Glutamatergic neuron (in vitro differentiated cells): ENCODE measurements at regions not wholly inside any gene's neighbourhood (a gene's known extent, or its start where the extent isn't known, plus 50 kb on each side); places are given as distances from the start of the nearest gene placed in this dataset.

Experiments used
- DNase-seq: peaks from one replicate; pipeline ENCODE4 v3.0.0; 2022
- H3K27ac Mint-ChIP-seq: one replicate; pipeline ENCODE4 v1.8.0; 2020; ENCODE audit warnings: mild to moderate bottlenecking, mixed read lengths, inconsistent platforms; ENCODE audit not compliant: unreplicated experiment
- H3K27me3 Mint-ChIP-seq: one replicate; pipeline ENCODE4 v1.8.0; 2020; ENCODE audit warnings: mild to moderate bottlenecking, moderate library complexity, mixed read lengths, inconsistent platforms; ENCODE audit not compliant: unreplicated experiment
- H3K36me3 Mint-ChIP-seq: one replicate; pipeline ENCODE4 v1.8.0; 2020; ENCODE audit warnings: mild to moderate bottlenecking, mixed read lengths, inconsistent platforms; ENCODE audit not compliant: unreplicated experiment
- H3K4me1 Mint-ChIP-seq: one replicate; pipeline ENCODE4 v1.8.0; 2020; ENCODE audit warnings: mild to moderate bottlenecking, low read depth, mixed read lengths, inconsistent platforms; ENCODE audit not compliant: unreplicated experiment
- H3K4me3 Mint-ChIP-seq: one replicate; pipeline ENCODE4 v1.8.0; 2020; ENCODE audit warnings: mild to moderate bottlenecking, mixed read lengths, inconsistent platforms; ENCODE audit not compliant: unreplicated experiment
- H3K9me3 Mint-ChIP-seq: one replicate; pipeline ENCODE4 v1.8.0; 2020; ENCODE audit warnings: mild to moderate bottlenecking, moderate library complexity, mixed read lengths, inconsistent platforms; ENCODE audit not compliant: unreplicated experiment
- CTCF ChIP-seq: fragments of 200-600 bp; sonication (generic); IDR thresholded peaks from one replicate; pipeline ENCODE4 v1.5.0; 2021; ENCODE audit not compliant: partially characterized antibody, unreplicated experiment

- no peaks in the 10 kb centered on the region for H3K36me3 Mint-ChIP-seq
- H3K4me1 Mint-ChIP-seq, result no peaks in the 10 kb centered on the region
- DNase-seq, result no peak
- H3K27me3 Mint-ChIP-seq, result no peaks in the 10 kb centered on the region
- H3K4me3 Mint-ChIP-seq, result no peak overlapping the region
- H3K9me3 Mint-ChIP-seq, result no peaks in the 10 kb centered on the region
- H3K27ac Mint-ChIP-seq, result no peak overlapping the region
- no peak for TF ChIP-seq CTCF
These were observed 109.6 kb downstream of the GPR37 start for GRCh38 chr7:124655990-124656389.

- no peak for DNase-seq
- Mint-ChIP-seq H3K4me1 (no peaks in the 10 kb centered on the region), H3K4me3 (no peak overlapping the region), H3K27ac (no peak overlapping the region), H3K36me3 (no peaks in the 10 kb centered on the region), H3K27me3 (no peaks in the 10 kb centered on the region), H3K9me3 (no peaks in the 10 kb centered on the region)
- TF ChIP-seq CTCF, result no peak
These were observed 113.4 kb downstream of the GPR37 start for GRCh38 chr7:124652237-124652636.

- H3K27ac Mint-ChIP-seq, result no peak overlapping the region
These were observed 114.5 kb downstream of the GPR37 start for GRCh38 chr7:124651136-124651535.

GRCh38 chr7:124649397-124650014 is 116.1 kb downstream of the GPR37 start:
- DNase-seq, result no peak
- Mint-ChIP-seq H3K4me3 (no peak overlapping the region), H3K4me1 (no peaks in the 10 kb centered on the region), H3K27ac (no peak overlapping the region), H3K27me3 (no peaks in the 10 kb centered on the region), H3K36me3 (no peaks in the 10 kb centered on the region), H3K9me3 (no peaks in the 10 kb centered on the region)
- no peak for TF ChIP-seq CTCF

More at GRCh38 chr7:124651136-124651535, 114.5 kb downstream of the GPR37 start:
- TF ChIP-seq CTCF, result no peak
- Mint-ChIP-seq H3K4me1 (no peaks in the 10 kb centered on the region), H3K36me3 (no peaks in the 10 kb centered on the region), H3K27me3 (no peaks in the 10 kb centered on the region), H3K4me3 (no peak overlapping the region), H3K9me3 (no peaks in the 10 kb centered on the region)
- no peak for DNase-seq

GRCh38 chr7:124647630-124648306 is 117.8 kb downstream of the GPR37 start:
- no peaks in the 10 kb centered on the region for H3K36me3 Mint-ChIP-seq
- no peak overlapping the region for H3K4me3 Mint-ChIP-seq
- DNase-seq, result no peak
- H3K27ac Mint-ChIP-seq, result no peak overlapping the region
- no peak for TF ChIP-seq CTCF
- H3K4me1 Mint-ChIP-seq, result no peaks in the 10 kb centered on the region
- H3K9me3 Mint-ChIP-seq, result no peaks in the 10 kb centered on the region
- H3K27me3 Mint-ChIP-seq, result no peaks in the 10 kb centered on the region
